Thoracic aorta (tissue), 2 donors: ENCODE measurements at regions not wholly inside any gene's neighbourhood (a gene's known extent, or its start where the extent isn't known, plus 50 kb on each side); places are given as distances from the start of the nearest gene placed in this dataset.

ENCODE experiments used
- ATAC-seq: fragments of 150-250 bp; one replicate; pipeline ENCODE4 v1.8.0; 2017; ENCODE audit warnings: low read depth; ENCODE audit not compliant: insufficient number of reproducible peaks, low FRiP score
- DNase-seq: peaks from one replicate; pipeline ENCODE4 v3.0.0-alpha.2; 2020; ENCODE audit warnings: low spot score
- H3K27ac ChIP-seq, 2 donors: fragments of 200-600 bp; sonication (generic); 1 replicate in 1 of 2; 2 replicates in 1 of 2; pipeline ENCODE4 v1.5.1; 2016; ENCODE audit warnings: mild to moderate bottlenecking in 2 of 2, moderate library complexity in 2 of 2
- H3K27me3 ChIP-seq: fragments of 200-600 bp; sonication (generic); replicated peaks from 2 replicates; pipeline ENCODE4 v1.6.0; 2016; ENCODE audit warnings: mild to moderate bottlenecking; ENCODE audit not compliant: insufficient read depth
- H3K36me3 ChIP-seq: fragments of 200-600 bp; sonication (generic); one replicate; pipeline ENCODE4 v1.5.1; 2016
- H3K4me1 ChIP-seq, 2 donors: fragments of 200-600 bp; sonication (generic); 1 replicate in 1 of 2; 2 replicates in 1 of 2; pipeline versions ENCODE4 v1.5.1 to v1.6.0; 2016; ENCODE audit warnings: low read depth in 2 of 2, mild to moderate bottlenecking in 1 of 2; ENCODE audit not compliant: control insufficient read depth in 1 of 2
- H3K4me3 ChIP-seq: fragments of 200-600 bp; sonication (generic); 2 replicates; pipeline ENCODE4 v1.5.1; 2016; ENCODE audit warnings: mild to moderate bottlenecking
- H3K9me3 ChIP-seq: fragments of 200-600 bp; sonication (generic); 2 replicates; pipeline ENCODE4 v1.5.1; 2016
- TF ChIP-seq, protein P1 (sequence below): fragments of 200-600 bp; sonication (generic); IDR thresholded peaks from one replicate; pipeline ENCODE4 v1.5.1; 2019; ENCODE audit warnings: antibody characterized with exemption

DNA sequence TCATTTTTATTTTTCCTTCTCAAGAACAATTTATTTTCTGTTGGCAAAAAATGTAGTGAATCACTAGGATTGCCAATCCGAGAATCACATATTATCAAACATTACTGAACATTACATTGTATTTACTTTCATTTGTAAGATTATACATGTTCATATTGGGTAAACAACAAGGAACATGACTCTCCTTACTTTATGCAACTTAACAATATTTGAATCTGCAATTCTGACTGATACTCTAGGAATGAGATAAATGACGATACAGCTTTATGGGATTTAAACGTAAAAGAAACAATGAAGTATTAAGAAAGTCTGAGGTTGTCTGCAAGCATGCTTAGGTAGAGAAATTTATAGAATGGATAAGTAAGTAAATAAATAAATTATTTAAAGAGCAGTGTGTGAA, 2302.9 kb downstream of the MAT2B start:
- no peak for ATAC-seq
- Histone ChIP-seq H3K9me3 (no peaks in the 10 kb centered on the region), H3K27me3 (no peaks in the 10 kb centered on the region), H3K4me3 (no peak overlapping the region), H3K36me3 (no peaks in the 10 kb centered on the region), H3K4me1 (no peaks in the 10 kb centered on the region), H3K27ac (no peak overlapping the region)
- no peak for DNase-seq
- TF ChIP-seq, protein P1, sequence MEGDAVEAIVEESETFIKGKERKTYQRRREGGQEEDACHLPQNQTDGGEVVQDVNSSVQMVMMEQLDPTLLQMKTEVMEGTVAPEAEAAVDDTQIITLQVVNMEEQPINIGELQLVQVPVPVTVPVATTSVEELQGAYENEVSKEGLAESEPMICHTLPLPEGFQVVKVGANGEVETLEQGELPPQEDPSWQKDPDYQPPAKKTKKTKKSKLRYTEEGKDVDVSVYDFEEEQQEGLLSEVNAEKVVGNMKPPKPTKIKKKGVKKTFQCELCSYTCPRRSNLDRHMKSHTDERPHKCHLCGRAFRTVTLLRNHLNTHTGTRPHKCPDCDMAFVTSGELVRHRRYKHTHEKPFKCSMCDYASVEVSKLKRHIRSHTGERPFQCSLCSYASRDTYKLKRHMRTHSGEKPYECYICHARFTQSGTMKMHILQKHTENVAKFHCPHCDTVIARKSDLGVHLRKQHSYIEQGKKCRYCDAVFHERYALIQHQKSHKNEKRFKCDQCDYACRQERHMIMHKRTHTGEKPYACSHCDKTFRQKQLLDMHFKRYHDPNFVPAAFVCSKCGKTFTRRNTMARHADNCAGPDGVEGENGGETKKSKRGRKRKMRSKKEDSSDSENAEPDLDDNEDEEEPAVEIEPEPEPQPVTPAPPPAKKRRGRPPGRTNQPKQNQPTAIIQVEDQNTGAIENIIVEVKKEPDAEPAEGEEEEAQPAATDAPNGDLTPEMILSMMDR: no peak

DNA sequence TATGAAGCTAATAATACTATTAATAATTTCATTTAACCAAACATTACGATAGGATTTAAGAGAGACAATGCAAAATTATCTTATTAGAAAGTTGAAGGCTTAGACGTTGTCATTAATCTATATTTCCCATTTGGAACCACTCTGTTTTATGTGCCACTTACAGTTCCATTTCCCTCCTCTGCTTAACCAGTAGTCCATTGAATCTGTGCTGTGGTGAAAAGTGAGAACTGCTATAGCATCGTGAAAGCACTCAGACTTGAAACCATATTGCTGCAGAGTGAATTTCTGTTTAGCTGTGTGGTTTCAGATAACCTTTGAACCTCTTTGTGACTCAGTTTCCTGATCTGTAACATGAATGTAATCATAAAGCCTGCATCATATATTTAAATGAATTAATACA, 2304.5 kb downstream of the MAT2B start:
- Histone ChIP-seq H3K36me3 (no peaks in the 10 kb centered on the region), H3K27ac (no peak overlapping the region), H3K27me3 (no peaks in the 10 kb centered on the region), H3K4me1 (no peaks in the 10 kb centered on the region), H3K9me3 (no peaks in the 10 kb centered on the region), H3K4me3 (no peak overlapping the region)
- TF ChIP-seq, protein P1: no peak
- no peak for ATAC-seq
- no peak for DNase-seq

DNA sequence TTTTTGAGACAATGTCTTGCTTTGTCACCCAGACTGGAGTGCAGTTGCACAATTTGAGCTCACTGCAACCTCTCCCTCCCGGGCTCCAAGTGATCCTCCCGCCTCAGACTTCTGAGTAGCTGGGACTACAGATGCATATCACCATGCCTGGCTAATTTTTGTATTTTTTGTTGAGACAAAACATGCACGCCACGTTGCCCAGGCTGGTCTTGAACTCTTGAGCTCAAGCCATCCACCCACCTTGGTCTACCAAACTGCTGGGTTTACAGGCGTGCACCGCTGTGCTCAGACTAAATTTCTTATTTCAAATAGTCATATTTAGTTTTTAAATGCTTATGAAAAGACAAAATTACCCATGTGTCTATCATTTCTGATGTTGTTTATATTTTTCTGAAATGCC, 2324.1 kb downstream of the MAT2B start:
- no peaks in the 10 kb centered on the region for H3K27me3 ChIP-seq
- DNase-seq (no peak), ATAC-seq (no peak)

DNA sequence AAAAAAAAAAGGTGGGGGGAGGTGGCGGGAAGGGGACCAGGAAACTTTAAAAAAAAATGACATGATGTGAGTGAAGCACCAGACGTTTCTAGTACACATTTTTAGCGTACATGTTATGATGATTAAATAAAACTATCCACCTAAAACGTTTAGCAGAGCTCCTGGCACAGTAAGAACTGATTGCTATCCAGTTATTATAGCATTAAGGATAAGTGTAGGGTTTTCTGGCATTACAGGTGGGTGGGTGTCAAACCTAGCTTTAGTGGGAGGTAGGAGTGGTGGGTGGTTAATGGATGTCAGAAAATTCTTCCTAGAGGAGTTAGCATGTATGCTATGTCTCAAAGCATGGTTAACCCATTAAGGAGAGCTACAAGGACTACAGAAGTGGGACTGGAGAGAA, 2329.5 kb downstream of the MAT2B start:
- DNase-seq (no peak), ATAC-seq (no peak)
- H3K27ac ChIP-seq: no peak overlapping the region
- H3K4me3 ChIP-seq: no peak overlapping the region
- TF ChIP-seq, protein P1: no peak
- no peaks in the 10 kb centered on the region for H3K4me1 ChIP-seq
- H3K27me3 ChIP-seq: no peaks in the 10 kb centered on the region
- no peaks in the 10 kb centered on the region for H3K9me3 ChIP-seq
- H3K36me3 ChIP-seq: no peaks in the 10 kb centered on the region

More for the DNA sequence above, 2324.1 kb downstream of the MAT2B start:
- TF ChIP-seq, protein P1: no peak
- Histone ChIP-seq H3K9me3 (no peaks in the 10 kb centered on the region), H3K4me3 (no peak overlapping the region), H3K4me1 (no peaks in the 10 kb centered on the region), H3K27ac (no peak overlapping the region), H3K36me3 (no peaks in the 10 kb centered on the region)

DNA sequence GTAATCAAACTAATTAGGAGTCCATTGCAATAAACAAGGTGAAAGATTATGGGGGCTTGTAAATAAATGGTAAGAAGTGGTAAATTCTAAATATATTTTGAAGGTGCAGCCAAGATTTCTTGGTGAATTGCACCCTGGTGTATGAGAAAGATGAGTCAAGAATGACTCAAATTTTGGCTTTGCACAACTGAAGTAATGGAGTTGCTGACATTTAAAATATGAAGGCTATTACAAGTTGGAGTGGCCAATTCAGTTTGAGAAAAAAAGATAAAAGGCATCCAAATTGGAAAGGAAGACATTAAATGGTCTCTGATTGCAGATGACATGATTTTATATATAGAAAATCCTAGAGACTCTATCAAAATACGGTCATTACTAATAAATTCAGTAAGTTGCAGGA, 2330.6 kb downstream of the MAT2B start:
- no peak overlapping the region for H3K4me3 ChIP-seq
- ATAC-seq: no peak

More for the DNA sequence above, 2330.6 kb downstream of the MAT2B start:
- Histone ChIP-seq H3K36me3 (no peaks in the 10 kb centered on the region), H3K27me3 (no peaks in the 10 kb centered on the region), H3K4me1 (no peaks in the 10 kb centered on the region), H3K9me3 (no peaks in the 10 kb centered on the region), H3K27ac (no peak overlapping the region)
- no peak for DNase-seq
- TF ChIP-seq, protein P1: no peak
